Renal cortex interstitium (tissue), 11 donors: ENCODE measurements at regions not wholly inside any gene's neighbourhood (a gene's known extent, or its start where the extent isn't known, plus 50 kb on each side); places are given as distances from the start of the nearest gene placed in this dataset.

Source experiments
- DNase-seq, 11 donors: peaks; one replicate each; pipeline ENCODE4 v3.0.0-alpha.2; 2013; ENCODE audit warnings: low read depth in 9 of 11, low spot score in 4 of 11; ENCODE audit errors: extremely low read depth in 1 of 11

DNA sequence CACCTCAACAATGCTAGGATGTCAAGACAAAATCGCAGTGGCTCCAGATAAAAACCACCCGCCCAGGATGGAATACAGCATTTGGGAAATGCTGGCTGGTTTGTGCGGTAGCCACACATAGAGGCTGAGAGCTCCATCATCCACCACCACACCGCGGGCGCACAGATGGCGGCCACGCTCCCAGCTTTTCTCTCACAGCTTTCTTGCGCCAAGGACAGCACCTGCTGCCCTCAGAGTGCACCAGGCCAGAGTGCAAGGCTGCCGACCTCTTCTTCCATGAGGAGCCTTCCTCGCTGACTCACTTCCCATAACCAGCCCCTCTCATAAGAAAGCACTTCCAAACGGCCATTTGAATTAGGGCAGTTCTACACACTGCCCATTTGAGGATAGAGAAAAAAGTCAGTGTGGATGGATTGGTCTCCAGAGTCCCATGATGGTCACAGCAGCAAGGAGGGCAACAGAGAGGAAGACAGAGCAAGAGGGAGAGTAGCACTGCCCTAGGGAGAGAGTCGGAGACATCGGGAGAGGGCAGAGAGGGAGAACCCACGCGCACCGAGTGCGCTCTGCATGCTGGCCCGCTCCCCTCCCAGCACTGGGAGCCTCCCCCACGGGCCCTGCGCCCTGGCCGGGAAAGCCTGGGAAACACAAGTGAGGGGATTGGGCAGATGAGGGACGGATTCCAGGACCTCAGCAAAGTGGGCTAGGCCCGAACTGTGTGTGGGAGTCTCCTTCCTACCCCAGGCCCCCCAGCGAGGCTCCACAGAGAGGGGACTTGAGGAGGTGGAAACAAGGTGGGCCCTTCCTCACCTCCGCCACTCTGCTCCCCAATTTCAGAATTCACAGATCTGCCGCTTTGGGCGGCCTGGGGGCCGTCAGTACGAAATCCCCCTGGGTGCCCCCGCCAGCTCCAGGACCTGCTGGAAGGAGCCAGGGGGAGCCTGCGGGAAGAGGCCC lies 156.9 kb downstream of the USP12 start:
- DNase-seq: no peak

DNA sequence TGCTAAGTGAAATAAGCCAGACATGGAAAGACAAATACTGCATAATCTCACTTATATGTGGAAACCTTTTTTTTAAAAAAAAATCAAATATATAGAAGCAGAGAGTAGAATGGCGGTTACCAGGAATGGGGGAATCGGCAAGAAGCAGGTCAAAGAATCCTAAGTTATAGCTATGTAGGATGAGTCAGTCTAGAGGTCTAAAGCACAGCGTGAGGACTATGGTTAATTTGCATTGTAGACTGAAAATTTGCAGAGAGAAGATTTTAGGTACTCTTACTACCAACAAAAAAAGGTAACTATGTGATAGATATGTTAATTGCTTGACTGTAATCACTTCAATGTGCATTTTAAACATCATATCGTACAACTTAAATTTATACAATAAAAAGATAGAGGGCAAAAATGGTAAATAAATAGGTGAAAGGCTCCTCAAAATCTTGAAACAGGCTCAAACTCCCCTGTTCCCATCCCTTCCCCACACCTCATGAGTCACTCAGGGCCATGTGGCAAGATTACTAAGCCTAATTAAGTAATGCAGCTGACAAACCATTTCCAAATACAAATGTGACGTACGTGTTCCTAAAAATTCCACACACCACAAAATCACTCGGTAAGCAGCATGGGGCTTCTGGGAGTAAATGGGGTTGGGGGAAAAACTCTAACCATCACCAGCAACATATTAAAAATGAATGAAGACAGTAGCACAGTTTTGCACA lies 159.0 kb downstream of the USP12 start:
- no peak for DNase-seq

DNA sequence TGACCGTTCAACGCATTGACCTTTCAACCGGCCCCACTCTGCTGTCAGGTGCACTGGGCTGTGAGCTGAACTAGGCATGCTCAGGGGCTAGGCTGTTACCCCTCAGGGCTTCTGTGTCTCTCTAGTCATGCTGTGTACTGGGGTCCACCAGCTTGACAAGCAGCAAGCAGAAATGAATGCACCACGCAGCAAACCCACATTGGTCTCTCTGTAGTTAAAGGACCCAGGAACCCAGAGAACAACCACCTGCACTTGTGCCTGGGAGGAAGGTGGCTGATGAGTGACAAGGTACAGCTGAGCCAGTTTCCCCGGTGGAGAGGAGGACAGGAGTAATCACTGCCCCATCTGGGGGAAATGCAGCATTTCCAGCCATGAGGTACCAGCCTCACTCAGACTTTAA lies 159.9 kb downstream of the USP12 start:
- DNase-seq: no peak

DNA sequence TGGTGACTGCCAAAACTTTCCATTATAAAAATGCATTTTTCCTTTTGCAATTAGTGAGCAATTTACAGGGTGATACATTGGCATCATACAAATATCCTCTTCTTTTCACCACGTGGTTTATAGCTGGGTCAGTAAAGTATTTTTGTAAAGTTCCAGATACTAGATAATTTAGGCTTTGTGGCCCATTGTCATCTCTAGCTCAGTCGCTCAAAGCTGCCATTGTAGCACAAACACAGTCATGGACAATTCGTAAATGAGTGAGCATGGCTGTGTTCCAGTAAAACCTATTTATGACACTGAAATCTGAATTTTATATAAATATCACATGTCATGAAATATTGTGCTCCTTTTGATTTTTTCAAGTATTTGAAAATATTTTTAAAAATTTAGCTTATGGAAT lies 162.9 kb downstream of the USP12 start:
- no peak for DNase-seq

DNA sequence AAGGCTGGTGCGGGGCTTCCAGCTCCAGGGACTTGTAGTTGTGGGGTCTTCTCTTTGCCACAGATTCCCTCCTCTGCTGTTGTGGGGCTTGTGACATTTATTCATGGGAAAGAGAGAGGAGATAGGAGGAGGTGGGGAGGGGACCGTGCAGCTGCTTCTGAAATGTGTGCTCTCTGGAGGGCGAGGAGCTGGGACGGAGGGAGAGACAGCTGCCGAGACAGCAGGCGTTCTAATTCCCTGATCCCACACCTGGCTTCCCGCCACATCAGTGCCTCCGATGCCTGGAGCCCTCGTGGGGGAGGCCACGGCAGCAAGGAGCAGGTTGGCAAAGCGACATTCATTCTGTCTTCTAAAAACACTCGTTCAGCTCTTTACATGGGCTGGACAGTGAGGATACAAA lies 164.4 kb downstream of the USP12 start:
- no peak for DNase-seq

DNA sequence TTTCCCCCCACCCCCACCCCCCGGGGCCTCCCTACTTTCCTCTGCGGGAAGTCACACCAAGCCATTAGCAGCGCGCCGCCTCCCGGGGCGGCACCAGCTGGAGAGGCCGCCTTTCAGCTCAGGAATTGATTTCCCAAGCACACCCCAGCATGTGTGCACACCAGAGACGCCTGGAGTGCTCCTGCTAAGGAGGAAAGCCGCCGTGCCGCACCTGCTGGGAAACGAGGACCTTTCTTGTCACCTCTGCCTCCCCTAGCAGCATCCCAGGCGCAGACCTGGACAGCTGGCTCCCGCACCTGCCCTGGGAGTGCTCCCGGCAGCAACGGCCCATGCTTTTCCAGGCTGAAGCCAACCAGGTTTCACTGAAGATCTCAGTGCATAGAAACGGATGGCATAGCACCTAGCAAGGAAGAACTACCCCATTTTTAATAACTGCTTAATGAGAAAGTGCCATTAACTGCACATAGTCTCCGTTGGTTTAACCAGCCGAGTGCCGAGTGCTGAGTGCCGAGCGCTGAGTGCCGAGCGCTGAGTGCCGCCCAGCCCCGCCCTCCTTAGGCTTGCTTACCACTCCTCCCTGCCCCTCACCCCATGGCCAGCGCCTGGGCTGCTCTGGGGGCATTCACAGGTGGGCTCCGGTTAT lies 165.0 kb downstream of the USP12 start:
- DNase-seq: no peak

DNA sequence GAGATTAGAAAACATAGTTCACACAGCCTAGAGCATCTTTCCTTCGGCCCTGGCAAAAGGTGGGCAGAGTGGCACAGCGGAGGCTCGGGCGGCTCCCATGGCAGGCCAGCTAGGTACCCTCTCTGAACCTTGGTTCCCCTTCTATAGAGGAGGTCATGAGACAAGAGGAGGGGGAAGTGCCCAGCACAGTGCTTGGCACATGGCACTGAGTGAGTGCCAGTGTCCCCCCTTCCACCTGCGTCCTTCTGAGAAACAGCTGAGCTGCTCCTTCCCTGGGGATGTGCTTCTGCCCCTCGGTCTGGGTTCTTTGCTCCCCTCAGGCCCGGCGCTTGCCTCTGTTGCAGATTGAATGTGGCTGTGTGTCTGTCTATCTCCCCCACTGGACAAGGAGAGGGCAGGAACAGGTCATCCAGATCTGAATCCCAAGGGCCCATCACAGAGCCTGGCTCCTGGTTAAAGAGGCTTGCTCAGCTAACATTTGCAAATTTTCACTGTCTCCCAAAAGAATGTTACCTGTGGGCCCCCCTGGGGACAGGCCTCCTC lies 165.6 kb downstream of the USP12 start:
- no peak for DNase-seq

DNA sequence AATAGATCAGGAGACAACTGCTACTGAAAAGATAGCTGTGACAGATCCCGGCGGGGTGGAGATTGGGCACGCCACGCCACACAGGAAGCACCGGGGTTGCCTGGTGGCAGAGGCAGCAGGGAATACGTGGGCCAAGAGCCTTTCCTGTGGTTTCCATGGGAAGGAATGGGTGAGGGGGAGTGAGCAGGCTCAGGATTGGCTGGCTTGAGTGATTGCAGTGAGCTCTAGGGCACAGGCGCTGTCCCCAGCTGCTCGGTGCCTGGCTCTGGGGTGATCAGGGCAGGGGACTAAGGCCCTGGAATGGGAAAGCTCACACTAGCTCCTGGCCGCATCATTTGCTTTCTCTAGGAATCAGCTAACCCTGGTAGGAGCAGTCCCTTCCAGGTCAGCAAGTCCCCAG lies 166.1 kb downstream of the USP12 start:
- no peak for DNase-seq

DNA sequence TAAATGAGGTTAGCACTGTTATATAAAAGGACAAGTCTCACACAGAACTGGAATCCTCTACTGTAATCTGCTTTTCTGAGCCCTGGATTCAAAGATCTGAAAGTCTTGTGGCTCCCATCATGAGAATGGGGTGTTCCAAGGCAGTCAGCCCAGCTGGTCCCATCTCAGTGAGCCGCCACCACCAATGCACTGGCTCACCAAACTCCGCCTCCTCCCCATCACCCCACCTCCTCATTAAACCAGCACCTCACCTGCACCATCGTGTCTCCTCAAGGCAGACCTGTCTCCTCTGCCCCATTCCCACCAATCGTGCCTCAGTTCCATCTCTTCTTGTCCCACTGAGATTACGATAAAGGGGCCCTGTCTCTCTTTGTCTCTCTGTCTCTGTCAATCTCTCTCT lies 166.7 kb downstream of the USP12 start:
- DNase-seq: no peak

DNA sequence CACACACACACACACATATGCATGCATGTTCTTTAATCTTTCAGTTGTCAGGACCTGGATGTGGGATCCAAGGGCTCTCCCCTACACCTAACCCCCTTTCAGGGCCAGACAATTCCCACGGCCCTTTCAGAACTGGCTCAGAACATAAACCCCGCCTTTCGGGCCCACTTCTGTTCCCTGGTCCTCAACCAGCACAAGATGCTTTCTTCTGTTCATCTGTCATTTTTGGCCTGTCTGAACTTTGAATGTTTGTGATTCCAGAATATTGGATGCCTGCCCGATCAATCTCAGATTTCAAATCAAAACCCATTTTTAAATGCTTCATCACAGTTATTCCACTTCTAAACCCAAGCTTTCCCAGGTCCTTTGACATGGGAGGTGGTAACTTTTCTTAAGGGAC lies 167.3 kb downstream of the USP12 start:
- DNase-seq: no peak

DNA sequence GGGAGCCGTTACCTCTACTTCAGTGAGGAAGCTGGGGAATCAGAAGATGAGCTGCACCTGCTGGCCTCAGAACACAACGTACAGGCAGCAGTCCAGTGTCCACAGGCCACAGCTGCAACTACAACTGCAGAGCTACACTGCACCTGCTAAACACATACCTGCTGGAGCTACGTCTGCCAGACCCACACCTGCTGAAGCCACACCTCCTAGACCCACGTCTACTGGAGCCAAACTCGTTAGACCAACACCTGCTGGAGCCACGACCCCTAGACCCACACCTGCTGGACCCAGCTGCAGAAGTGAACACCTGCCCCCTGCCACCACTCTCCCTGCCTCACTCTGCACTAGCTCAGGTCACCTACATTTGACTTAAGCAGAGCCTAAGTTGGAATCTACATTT lies 169.9 kb downstream of the USP12 start:
- DNase-seq: no peak

DNA sequence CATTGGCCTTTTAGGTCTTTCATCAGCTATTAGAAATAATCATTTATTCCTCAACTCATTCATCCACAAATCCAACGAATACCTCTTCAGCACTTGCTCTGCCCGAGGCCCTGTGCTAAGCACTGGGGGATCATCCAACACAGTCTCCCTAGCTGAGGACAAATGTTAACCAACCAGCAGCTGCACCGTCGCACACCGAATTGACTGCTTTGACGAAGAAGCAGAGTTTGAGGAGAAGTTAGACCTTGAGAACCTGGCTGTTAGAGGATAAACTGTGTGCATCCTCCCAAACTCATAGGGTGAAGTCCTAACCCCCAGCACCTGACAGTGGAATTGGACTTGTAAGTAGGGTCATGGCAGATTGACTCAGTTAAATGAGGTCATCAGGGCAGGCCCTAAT lies 170.9 kb downstream of the USP12 start:
- no peak for DNase-seq

DNA sequence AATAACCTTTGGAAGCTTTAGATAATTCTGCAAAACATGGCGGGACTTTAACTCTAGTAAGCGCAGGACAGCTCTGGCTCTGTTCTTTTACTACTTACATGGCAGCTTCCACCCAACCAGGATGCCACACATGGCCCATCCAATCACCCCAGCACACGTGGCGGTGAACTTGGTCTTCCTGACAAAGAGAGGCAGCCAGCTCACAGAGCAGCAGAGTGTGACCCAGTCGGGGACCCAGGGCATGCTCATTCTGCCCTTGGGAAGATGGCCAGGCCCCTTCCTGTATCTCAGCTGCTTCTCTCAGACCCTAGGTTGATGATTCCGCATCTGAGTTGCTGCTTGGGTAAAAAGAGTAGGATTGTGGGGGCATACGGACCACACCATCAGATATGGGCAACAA lies 172.1 kb downstream of the USP12 start:
- no peak for DNase-seq

DNA sequence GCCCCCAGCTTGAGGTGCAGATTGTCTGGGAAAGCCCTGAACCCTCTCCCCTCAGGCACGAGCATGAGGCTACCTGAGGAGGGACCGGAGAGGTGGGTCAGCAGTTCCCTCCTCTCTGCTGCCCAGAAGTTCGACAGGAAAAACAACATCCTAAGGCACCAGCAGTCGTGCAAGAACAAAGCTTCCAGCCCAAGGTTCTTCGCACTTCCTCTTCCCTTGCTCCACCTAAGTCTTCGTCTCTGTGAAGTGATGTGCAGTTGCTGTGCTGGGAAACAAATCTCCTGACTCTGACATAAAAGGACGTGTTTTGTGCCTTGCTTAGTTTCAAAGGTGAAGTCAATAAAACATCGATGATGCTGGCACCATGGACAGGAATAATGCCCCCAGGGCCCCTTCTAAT lies 173.3 kb downstream of the USP12 start:
- DNase-seq: no peak

DNA sequence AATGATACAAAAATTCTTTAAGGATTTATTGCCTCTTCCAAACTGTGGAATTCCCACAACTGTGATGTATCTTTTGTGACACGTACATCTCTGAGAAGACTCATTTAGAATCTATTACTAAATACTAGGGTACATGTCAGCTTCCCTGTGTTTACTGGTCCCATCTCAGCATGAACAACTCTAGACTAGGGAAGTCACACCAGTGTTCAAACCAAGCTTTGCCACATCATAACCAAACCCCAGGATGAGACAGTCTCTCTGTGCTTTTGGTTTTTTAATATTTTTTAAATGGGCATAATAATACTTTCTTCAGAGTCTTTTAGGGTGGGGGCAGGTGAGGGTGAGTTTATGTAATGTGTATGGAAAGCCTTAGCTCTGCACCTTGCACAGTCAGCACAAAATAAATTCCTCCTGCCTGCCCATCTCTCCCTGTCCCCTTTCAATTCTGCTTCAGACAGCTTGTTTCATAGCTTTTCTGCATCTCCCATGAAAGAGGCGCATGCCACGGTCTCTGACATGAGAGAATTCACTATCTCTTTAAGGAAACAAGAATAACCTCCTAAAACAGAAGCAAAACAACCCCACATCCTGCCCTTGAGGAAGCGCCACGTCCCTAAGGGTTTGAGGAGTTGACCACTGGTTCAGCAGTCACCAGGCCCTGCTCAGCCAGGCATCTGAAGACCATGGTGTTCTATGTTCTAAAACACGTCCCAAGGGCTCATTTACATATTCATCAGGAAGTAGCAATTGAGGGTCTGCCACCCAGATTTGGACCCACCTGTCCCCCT lies 174.5 kb downstream of the USP12 start:
- DNase-seq: no peak

DNA sequence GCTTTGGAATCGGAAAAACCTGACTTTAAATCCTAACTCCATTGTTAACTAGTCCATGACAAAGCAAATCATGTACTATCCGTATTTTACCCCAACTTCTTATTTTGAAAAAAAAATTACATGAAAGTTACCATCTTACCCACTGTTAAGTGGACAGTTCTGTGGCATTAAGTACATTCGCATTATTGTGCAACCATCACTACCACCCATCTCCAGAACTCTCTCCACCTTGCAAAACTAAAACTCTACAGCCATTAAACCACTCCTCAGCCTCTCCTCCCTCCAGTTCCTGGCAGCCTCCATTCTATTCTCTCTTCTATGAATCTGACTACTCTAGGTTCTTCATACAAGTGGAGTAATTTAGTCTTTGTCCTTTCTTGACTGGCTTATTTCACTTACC lies 176.5 kb downstream of the USP12 start:
- no peak for DNase-seq

DNA sequence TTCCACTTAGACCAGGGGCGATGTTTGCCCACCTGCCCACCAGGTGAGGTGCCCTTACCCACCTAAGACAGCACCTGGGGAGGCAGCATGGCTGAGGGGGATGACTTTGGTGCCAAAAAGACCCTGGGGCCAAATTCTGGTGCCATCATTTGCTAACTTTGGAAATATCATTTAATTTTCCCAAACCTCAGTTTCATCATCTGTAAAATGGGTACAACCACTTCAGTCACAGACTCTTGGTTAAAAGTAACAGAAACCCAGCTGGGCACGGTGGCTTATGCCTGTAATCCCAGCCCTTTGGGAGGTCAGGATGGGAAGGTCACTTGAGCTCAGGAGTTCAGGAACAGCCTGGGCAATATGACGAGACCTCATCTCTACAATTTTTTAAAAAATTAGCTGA lies 177.8 kb downstream of the USP12 start:
- DNase-seq: no peak

DNA sequence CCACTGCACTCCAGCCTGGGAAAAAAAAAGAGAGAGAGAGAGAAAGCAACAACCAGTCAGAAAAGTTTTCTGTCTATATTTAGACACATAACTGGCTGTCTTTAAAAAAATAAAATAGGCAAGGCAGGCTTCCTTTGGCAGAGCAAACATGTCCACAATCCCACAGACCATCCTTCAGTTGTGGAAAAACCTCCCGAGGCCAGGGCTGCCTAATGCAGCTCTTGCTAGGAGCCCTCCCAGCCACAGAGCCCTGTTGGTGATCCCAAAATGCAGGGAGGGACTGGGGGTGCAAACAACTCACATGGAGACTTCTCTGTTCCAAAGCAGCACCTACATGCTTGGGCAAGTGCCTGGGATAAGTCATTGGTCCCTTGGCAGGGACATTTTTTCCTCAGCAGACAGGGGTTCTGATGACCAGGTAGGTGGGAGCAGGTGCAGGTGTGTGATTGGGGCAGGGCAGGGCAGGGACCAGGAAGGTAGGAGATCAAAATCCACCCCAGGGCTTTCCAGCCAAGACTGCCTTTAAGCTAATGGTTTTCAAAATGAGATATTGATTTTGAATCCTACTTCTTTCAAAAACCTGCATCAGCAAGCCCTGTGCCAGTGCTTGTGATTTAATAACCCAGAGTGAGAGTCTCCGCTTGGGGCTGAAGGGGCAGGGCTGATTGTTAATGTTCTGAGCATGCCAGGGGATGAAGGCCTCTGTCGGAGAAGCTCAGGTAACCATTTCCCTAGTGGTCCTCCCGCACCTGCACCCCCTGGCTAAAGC lies 178.5 kb downstream of the USP12 start:
- DNase-seq: no peak
